ENCODE measurements at regions not wholly inside any gene's neighbourhood (a gene's known extent, or its start where the extent isn't known, plus 50 kb on each side); places are given as distances from the start of the nearest gene placed in this dataset.

DNA sequence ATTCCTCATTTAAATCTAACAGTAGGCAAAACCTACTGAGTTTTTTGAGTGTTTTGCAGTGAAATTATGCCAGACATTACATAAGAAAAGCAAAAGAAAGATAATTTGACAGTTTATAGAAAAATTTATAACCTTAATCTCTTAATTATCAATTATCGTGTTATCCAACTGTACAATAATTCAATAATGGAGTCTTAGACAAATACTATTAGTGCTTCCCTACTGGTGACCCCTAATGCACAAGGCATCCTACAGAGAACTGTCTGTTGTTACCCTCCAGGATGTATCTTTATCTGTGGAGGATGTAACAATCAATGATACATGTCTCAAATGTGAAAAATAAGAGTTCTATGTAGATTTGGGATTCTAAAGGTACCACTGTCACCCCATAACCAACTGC, 1687.6 kb downstream of the GRIK2 start:
- H3K36me3 Mint-ChIP-seq (ENCODE audit: low read depth), result no peaks in the 10 kb centered on the region
- 92% methylated on average over 1 of the region's 1 CpG; no CpG with 5 or more reads in 1 of the 2 experiments for WGBS, 2 experiments (ENCODE audit: insufficient coverage in 1 of 2, insufficient read length in 1 of 2)
- Histone ChIP-seq H3K27ac (ENCODE audit: low read depth, low read length) (no peak overlapping the region), H3K4me3 (ENCODE audit: low read length) (no peak overlapping the region), H3K9ac (ENCODE audit: extremely low read depth, low read length, poor library complexity, severe bottlenecking) (no peak overlapping the region), H3K4me1 (ENCODE audit: control insufficient read depth, insufficient read depth, low read length) (no peaks in the 10 kb centered on the region), H3K9me3 (ENCODE audit: control insufficient read depth, low read length) (no peaks in the 10 kb centered on the region), H3K27me3 (ENCODE audit: control insufficient read depth, insufficient read depth, low read length, poor library complexity, severe bottlenecking) (no peaks in the 10 kb centered on the region), H3K36me3 (ENCODE audit: control insufficient read depth, insufficient read depth, low read length) (no peaks in the 10 kb centered on the region)
- no peak overlapping the region for H3K27ac Mint-ChIP-seq
- H3K27me3 Mint-ChIP-seq (ENCODE audit: insufficient read depth), result no peaks in the 10 kb centered on the region
- TF ChIP-seq, protein P1, sequence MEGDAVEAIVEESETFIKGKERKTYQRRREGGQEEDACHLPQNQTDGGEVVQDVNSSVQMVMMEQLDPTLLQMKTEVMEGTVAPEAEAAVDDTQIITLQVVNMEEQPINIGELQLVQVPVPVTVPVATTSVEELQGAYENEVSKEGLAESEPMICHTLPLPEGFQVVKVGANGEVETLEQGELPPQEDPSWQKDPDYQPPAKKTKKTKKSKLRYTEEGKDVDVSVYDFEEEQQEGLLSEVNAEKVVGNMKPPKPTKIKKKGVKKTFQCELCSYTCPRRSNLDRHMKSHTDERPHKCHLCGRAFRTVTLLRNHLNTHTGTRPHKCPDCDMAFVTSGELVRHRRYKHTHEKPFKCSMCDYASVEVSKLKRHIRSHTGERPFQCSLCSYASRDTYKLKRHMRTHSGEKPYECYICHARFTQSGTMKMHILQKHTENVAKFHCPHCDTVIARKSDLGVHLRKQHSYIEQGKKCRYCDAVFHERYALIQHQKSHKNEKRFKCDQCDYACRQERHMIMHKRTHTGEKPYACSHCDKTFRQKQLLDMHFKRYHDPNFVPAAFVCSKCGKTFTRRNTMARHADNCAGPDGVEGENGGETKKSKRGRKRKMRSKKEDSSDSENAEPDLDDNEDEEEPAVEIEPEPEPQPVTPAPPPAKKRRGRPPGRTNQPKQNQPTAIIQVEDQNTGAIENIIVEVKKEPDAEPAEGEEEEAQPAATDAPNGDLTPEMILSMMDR (conservative IDR thresholded peaks at IDR 0.05), result no peak
- no peak for DNase-seq
- no peaks in the 10 kb centered on the region for H3K9me3 Mint-ChIP-seq
- no peaks in the 10 kb centered on the region for H3K4me1 Mint-ChIP-seq
- no peak overlapping the region for H3K4me3 Mint-ChIP-seq

DNA sequence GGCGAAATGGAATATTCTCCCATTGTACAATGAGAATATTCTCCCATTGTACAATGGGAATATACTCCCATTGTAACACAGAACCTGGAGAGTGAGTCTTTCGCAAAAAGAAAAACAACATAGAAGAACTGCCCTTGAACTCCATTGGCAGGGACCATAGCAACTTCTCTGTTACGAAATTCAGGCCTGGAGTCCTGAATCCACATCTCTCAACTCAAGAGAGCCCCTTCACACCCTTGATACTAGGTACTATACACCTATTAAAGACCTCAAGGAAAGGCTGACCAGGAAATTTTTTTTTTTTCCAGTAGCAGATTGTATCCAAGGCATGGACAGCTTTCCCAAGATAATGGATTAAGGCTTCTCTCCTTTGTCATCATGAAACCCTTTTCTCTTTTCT, 1687.0 kb downstream of the GRIK2 start:
- DNase-seq, result no peak
- TF ChIP-seq, protein P1 (conservative IDR thresholded peaks at IDR 0.05), result no peak

GRCh38 chr6:103079867-103080266, 1686.4 kb downstream of the GRIK2 start:
- Histone ChIP-seq H3K4me1 (ENCODE audit: control insufficient read depth, insufficient read depth, low read length) (no peaks in the 10 kb centered on the region), H3K27ac (ENCODE audit: low read depth, low read length) (no peak overlapping the region), H3K36me3 (ENCODE audit: control insufficient read depth, insufficient read depth, low read length) (no peaks in the 10 kb centered on the region), H3K9me3 (ENCODE audit: control insufficient read depth, low read length) (no peaks in the 10 kb centered on the region), H3K27me3 (ENCODE audit: control insufficient read depth, insufficient read depth, low read length, poor library complexity, severe bottlenecking) (no peaks in the 10 kb centered on the region), H3K9ac (ENCODE audit: extremely low read depth, low read length, poor library complexity, severe bottlenecking) (no peak overlapping the region), H3K4me3 (ENCODE audit: low read length) (no peak overlapping the region)
- H3K36me3 Mint-ChIP-seq (ENCODE audit: low read depth), result no peaks in the 10 kb centered on the region
- no peaks in the 10 kb centered on the region for H3K4me1 Mint-ChIP-seq
- H3K9me3 Mint-ChIP-seq, result no peaks in the 10 kb centered on the region
- no peaks in the 10 kb centered on the region for H3K27me3 Mint-ChIP-seq (ENCODE audit: insufficient read depth)
- TF ChIP-seq, protein P1 (conservative IDR thresholded peaks at IDR 0.05), result no peak
- WGBS, 2 experiments (ENCODE audit: insufficient coverage in 1 of 2, insufficient read length in 1 of 2), result no CpG with 5 or more reads among the region's 1 CpG
- DNase-seq, result no peak
- no peak overlapping the region for H3K27ac Mint-ChIP-seq
- no peak overlapping the region for H3K4me3 Mint-ChIP-seq

More for the DNA sequence above, 1687.0 kb downstream of the GRIK2 start:
- Mint-ChIP-seq H3K9me3 (no peaks in the 10 kb centered on the region), H3K27me3 (ENCODE audit: insufficient read depth) (no peaks in the 10 kb centered on the region), H3K36me3 (ENCODE audit: low read depth) (no peaks in the 10 kb centered on the region), H3K4me1 (no peaks in the 10 kb centered on the region), H3K4me3 (no peak overlapping the region), H3K27ac (no peak overlapping the region)
- H3K9ac ChIP-seq (ENCODE audit: extremely low read depth, low read length, poor library complexity, severe bottlenecking), result no peak overlapping the region
- no peak overlapping the region for H3K27ac ChIP-seq (ENCODE audit: low read depth, low read length)
- H3K27me3 ChIP-seq (ENCODE audit: control insufficient read depth, insufficient read depth, low read length, poor library complexity, severe bottlenecking), result no peaks in the 10 kb centered on the region
- H3K4me3 ChIP-seq (ENCODE audit: low read length), result no peak overlapping the region
- no peaks in the 10 kb centered on the region for H3K36me3 ChIP-seq (ENCODE audit: control insufficient read depth, insufficient read depth, low read length)
- no peaks in the 10 kb centered on the region for H3K4me1 ChIP-seq (ENCODE audit: control insufficient read depth, insufficient read depth, low read length)
- 80 to 93% methylated on average over 1 to 3 of the region's 3 CpGs for WGBS, 2 experiments (ENCODE audit: insufficient coverage in 1 of 2, insufficient read length in 1 of 2)
- H3K9me3 ChIP-seq (ENCODE audit: control insufficient read depth, low read length), result no peaks in the 10 kb centered on the region
